ENCODE measurements at regions not wholly inside any gene's neighbourhood (a gene's known extent, or its start where the extent isn't known, plus 50 kb on each side); places are given as distances from the start of the nearest gene placed in this dataset.
A peak's percentile ranks its signal among the peaks of the same experiment; 100 is the strongest.

- no peak for DNase-seq (ENCODE audit: low spot score)
These were observed 112.9 kb upstream of the ZNF678 start for GRCh38 chr1:227450489-227450888.

- DNase-seq (ENCODE audit: low spot score) = no peak
These were observed 113.5 kb upstream of the ZNF678 start for GRCh38 chr1:227449741-227450441.

- DNase-seq (ENCODE audit: low spot score) = peak; percentile 10
These were observed 114.3 kb upstream of the ZNF678 start for GRCh38 chr1:227449051-227449450.

- no peak for DNase-seq (ENCODE audit: low spot score)
These were observed 115.8 kb upstream of the ZNF678 start for GRCh38 chr1:227447531-227447990.

- DNase-seq (ENCODE audit: low spot score) = no peak
These were observed 117.6 kb upstream of the ZNF678 start for GRCh38 chr1:227445746-227446145.

GRCh38 chr1:227445092-227445674 is 118.2 kb upstream of the ZNF678 start:
- no peak for DNase-seq (ENCODE audit: low spot score)

- DNase-seq (ENCODE audit: low spot score) = no peak
These were observed 121.9 kb upstream of the CDC42BPA start for GRCh38 chr1:227440182-227440581.

GRCh38 chr1:227437495-227438008 is 119.3 kb upstream of the CDC42BPA start:
- DNase-seq (ENCODE audit: low spot score) = no peak

- DNase-seq (ENCODE audit: low spot score) = no peak
These were observed 116.6 kb upstream of the CDC42BPA start for GRCh38 chr1:227434808-227435444.

GRCh38 chr1:227433663-227434341 is 115.5 kb upstream of the CDC42BPA start:
- DNase-seq (ENCODE audit: low spot score) = no peak

GRCh38 chr1:227432981-227433380 is 114.7 kb upstream of the CDC42BPA start:
- DNase-seq (ENCODE audit: low spot score) = no peak

GRCh38 chr1:227432181-227432535 is 113.9 kb upstream of the CDC42BPA start:
- no peak for DNase-seq (ENCODE audit: low spot score)

- DNase-seq (ENCODE audit: low spot score) = no peak
These were observed 111.4 kb upstream of the CDC42BPA start for GRCh38 chr1:227429447-227430359.

- no peak for DNase-seq (ENCODE audit: low spot score)
These were observed 110.5 kb upstream of the CDC42BPA start for GRCh38 chr1:227428803-227429202.

GRCh38 chr1:227427411-227427810 is 109.1 kb upstream of the CDC42BPA start:
- DNase-seq (ENCODE audit: low spot score) = no peak

GRCh38 chr1:227424953-227425352 is 106.7 kb upstream of the CDC42BPA start:
- no peak for DNase-seq (ENCODE audit: low spot score)

GRCh38 chr1:227424159-227424680 is 105.9 kb upstream of the CDC42BPA start:
- DNase-seq (ENCODE audit: low spot score) = no peak

GRCh38 chr1:227422581-227422980 is 104.3 kb upstream of the CDC42BPA start:
- DNase-seq (ENCODE audit: low spot score) = no peak

- DNase-seq (ENCODE audit: low spot score) = no peak
These were observed 101.9 kb upstream of the CDC42BPA start for GRCh38 chr1:227420147-227420546.

GRCh38 chr1:227417756-227418480 is 99.6 kb upstream of the CDC42BPA start:
- no peak for DNase-seq (ENCODE audit: low spot score)
